ENCODE measurements at regions not wholly inside any gene's neighbourhood (a gene's known extent, or its start where the extent isn't known, plus 50 kb on each side); places are given as distances from the start of the nearest gene placed in this dataset.

GRCh38 chr1:79859212-79859948 lies 852.9 kb upstream of the ADGRL4 start:
- TF ChIP-seq, protein P1, sequence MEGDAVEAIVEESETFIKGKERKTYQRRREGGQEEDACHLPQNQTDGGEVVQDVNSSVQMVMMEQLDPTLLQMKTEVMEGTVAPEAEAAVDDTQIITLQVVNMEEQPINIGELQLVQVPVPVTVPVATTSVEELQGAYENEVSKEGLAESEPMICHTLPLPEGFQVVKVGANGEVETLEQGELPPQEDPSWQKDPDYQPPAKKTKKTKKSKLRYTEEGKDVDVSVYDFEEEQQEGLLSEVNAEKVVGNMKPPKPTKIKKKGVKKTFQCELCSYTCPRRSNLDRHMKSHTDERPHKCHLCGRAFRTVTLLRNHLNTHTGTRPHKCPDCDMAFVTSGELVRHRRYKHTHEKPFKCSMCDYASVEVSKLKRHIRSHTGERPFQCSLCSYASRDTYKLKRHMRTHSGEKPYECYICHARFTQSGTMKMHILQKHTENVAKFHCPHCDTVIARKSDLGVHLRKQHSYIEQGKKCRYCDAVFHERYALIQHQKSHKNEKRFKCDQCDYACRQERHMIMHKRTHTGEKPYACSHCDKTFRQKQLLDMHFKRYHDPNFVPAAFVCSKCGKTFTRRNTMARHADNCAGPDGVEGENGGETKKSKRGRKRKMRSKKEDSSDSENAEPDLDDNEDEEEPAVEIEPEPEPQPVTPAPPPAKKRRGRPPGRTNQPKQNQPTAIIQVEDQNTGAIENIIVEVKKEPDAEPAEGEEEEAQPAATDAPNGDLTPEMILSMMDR (IDR thresholded peaks at IDR 0.05) = no peak
- TF ChIP-seq POLR2A (IDR thresholded peaks at IDR 0.05) = no peak

Measured in right lobe of liver (tissue), 4 donors.